ENCODE measurements at regions not wholly inside any gene's neighbourhood (a gene's known extent, or its start where the extent isn't known, plus 50 kb on each side); places are given as distances from the start of the nearest gene placed in this dataset.

DNA sequence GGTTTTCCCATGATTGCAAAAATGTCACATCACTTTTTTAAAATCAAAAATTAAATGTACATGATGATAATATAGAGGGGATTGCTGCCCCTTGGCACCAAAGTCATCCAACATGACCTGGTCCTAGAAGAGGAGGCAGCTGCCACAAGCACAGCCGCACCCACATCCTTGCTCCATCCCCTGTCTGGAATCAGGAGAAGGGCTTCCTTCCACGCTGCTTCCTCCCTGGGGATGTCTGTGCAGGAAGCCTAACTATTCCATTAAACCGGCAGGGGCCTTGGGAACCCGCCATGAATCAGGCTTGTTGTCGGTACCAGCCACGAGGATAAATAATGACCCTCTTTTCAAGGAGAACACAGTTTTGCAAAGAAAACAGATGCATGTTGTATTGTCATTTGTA lies 68.7 kb upstream of the AJAP1 start:
- in situ Hi-C loops (cut with HindIII; ENCODE audit: low pct_ligation_motif_present, low sequenced_read_pairs), result no loop called here

GRCh38 chr1:4586611-4587160 lies 67.7 kb upstream of the AJAP1 start:
- TF ChIP-seq, protein P1, sequence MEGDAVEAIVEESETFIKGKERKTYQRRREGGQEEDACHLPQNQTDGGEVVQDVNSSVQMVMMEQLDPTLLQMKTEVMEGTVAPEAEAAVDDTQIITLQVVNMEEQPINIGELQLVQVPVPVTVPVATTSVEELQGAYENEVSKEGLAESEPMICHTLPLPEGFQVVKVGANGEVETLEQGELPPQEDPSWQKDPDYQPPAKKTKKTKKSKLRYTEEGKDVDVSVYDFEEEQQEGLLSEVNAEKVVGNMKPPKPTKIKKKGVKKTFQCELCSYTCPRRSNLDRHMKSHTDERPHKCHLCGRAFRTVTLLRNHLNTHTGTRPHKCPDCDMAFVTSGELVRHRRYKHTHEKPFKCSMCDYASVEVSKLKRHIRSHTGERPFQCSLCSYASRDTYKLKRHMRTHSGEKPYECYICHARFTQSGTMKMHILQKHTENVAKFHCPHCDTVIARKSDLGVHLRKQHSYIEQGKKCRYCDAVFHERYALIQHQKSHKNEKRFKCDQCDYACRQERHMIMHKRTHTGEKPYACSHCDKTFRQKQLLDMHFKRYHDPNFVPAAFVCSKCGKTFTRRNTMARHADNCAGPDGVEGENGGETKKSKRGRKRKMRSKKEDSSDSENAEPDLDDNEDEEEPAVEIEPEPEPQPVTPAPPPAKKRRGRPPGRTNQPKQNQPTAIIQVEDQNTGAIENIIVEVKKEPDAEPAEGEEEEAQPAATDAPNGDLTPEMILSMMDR (IDR thresholded peaks at IDR 0.05; ENCODE audit: low read depth, low read length, missing control alignments), result no peak
- DNase-seq, result no peak
- in situ Hi-C loops (cut with HindIII; ENCODE audit: low pct_ligation_motif_present, low sequenced_read_pairs), result no loop called here
- H3K27ac ChIP-seq, result no peak overlapping the region
- H3K4me3 ChIP-seq (ENCODE audit: low read depth, low read length), result no peak overlapping the region
- no peaks in the 10 kb centered on the region for H3K27me3 ChIP-seq (replicated peaks)
- H3K36me3 ChIP-seq (replicated peaks), result no peaks in the 10 kb centered on the region

More for the DNA sequence above, 68.7 kb upstream of the AJAP1 start:
- no peaks in the 10 kb centered on the region for H3K27me3 ChIP-seq (replicated peaks)
- no peaks in the 10 kb centered on the region for H3K36me3 ChIP-seq (replicated peaks)
- H3K27ac ChIP-seq, result no peak overlapping the region
- TF ChIP-seq, protein P1 (IDR thresholded peaks at IDR 0.05; ENCODE audit: low read depth, low read length, missing control alignments), result no peak
- H3K4me3 ChIP-seq (ENCODE audit: low read depth, low read length), result no peak overlapping the region
- DNase-seq, result no peak

DNA sequence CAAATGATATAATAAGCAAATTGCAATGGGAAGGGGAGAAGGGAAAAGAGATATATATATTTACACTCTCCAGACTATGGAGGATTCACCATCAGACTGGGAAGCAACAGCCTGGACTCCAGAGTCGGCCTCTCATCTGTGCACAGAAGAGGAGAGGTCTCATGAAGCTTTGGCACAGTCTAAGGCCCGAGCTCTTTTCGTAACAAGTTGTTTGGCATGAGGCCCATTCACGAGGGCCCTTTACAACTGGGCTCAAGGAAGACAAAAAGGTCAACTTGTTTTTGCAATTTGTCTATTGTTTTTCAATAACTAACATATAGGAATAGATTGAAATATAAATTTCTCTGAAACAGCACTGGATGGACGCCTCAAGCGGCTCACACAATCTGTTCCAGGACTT lies 66.7 kb upstream of the AJAP1 start:
- no peak for DNase-seq
- in situ Hi-C loops (cut with HindIII; ENCODE audit: low pct_ligation_motif_present, low sequenced_read_pairs), result no loop called here
- Histone ChIP-seq H3K27ac (no peak overlapping the region), H3K36me3 (replicated peaks) (no peaks in the 10 kb centered on the region), H3K4me3 (ENCODE audit: low read depth, low read length) (no peak overlapping the region), H3K27me3 (replicated peaks) (no peaks in the 10 kb centered on the region)
- TF ChIP-seq, protein P1 (IDR thresholded peaks at IDR 0.05; ENCODE audit: low read depth, low read length, missing control alignments), result no peak

GRCh38 chr1:4590756-4591155 lies 63.7 kb upstream of the AJAP1 start:
- in situ Hi-C loops (cut with HindIII; ENCODE audit: low pct_ligation_motif_present, low sequenced_read_pairs), result no loop called here

DNA sequence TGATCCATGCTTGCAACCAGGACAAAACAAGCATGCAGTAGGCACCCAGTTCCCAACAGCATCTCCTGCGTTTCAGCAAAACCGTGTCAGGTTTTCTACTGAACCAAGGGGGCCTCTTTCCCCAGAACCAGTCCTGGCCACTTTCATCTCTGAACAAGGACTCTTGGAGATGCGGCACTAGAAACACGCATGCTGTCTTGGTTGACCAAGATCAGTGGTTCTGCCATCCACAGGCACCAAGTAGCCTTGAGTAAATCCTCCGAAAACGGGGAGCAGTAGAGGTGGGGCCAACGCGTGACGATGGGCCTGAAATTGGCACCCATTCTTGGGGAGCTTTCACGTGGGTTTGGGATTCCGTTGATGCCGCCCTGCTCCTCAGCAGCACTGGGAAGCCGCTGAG lies 62.5 kb upstream of the AJAP1 start:
- no peak overlapping the region for H3K27ac ChIP-seq
- no peak for DNase-seq
- no peak overlapping the region for H3K4me3 ChIP-seq (ENCODE audit: low read depth, low read length)
- in situ Hi-C loops (cut with HindIII; ENCODE audit: low pct_ligation_motif_present, low sequenced_read_pairs), result no loop called here
- TF ChIP-seq, protein P1 (IDR thresholded peaks at IDR 0.05; ENCODE audit: low read depth, low read length, missing control alignments), result no peak
- no peaks in the 10 kb centered on the region for H3K36me3 ChIP-seq (replicated peaks)
- H3K27me3 ChIP-seq (replicated peaks), result no peaks in the 10 kb centered on the region

More at GRCh38 chr1:4590756-4591155, 63.7 kb upstream of the AJAP1 start:
- H3K4me3 ChIP-seq (ENCODE audit: low read depth, low read length), result no peak overlapping the region
- no peaks in the 10 kb centered on the region for H3K36me3 ChIP-seq (replicated peaks)
- no peak overlapping the region for H3K27ac ChIP-seq
- TF ChIP-seq, protein P1 (IDR thresholded peaks at IDR 0.05; ENCODE audit: low read depth, low read length, missing control alignments), result no peak
- H3K27me3 ChIP-seq (replicated peaks), result no peaks in the 10 kb centered on the region
- no peak for DNase-seq

DNA sequence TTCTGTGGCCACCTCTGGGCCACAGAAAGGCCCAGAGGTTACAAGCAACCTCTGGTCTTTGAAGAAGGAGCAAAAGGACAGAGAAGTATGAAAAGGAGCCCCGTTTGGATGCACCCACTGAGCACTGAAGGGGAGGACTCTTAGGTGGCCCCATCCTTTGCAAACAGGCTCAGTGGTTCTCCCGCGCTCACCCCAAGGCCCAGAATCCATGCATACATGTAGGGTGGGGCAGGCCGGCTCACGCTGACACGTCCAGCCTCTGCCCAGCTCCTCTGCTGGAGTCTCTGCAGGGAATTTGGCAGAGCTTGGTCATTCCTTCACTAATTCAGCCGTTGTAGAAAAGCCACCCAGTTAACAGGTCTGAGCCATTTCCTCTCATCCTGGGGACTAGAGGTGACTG lies 61.3 kb upstream of the AJAP1 start:
- in situ Hi-C loops (cut with HindIII; ENCODE audit: low pct_ligation_motif_present, low sequenced_read_pairs), result no loop called here
- Histone ChIP-seq H3K36me3 (replicated peaks) (no peaks in the 10 kb centered on the region), H3K4me3 (ENCODE audit: low read depth, low read length) (no peak overlapping the region), H3K27me3 (replicated peaks) (no peaks in the 10 kb centered on the region), H3K27ac (no peak overlapping the region)
- DNase-seq, result no peak
- TF ChIP-seq, protein P1 (IDR thresholded peaks at IDR 0.05; ENCODE audit: low read depth, low read length, missing control alignments), result no peak

All from brain microvascular endothelial cell (primary cell).